B cell (primary cell): ENCODE measurements at regions not wholly inside any gene's neighbourhood (a gene's known extent, or its start where the extent isn't known, plus 50 kb on each side); places are given as distances from the start of the nearest gene placed in this dataset.

Experiments
- ATAC-seq: fragments of 200-7000 bp; cut with Tn5 transposase; one replicate; pipeline ENCODE4 v1.10.0; 2021; ENCODE audit warnings: low read depth, mild to moderate bottlenecking, moderate number of reproducible peaks, moderate library complexity
- CTCF ChIA-PET: fragments of 350-600 bp; sonication (Branson Sonifier 250); formaldehyde crosslinking; loops from one replicate; lab custom pipeline; 2021; ENCODE audit warnings: antibody characterized with exemption, inconsistent platforms; lab: Charles Lee
- POLR2A ChIA-PET: fragments of 350-600 bp; sonication (Branson Sonifier 250); formaldehyde crosslinking; loops from one replicate; lab custom pipeline; 2021; ENCODE audit warnings: antibody characterized with exemption; lab: Charles Lee
- DNase-seq: peaks from one replicate; pipeline ENCODE4 v3.0.0; 2013
- H2AFZ ChIP-seq: 2 replicates; pipeline ENCODE4 v1.6.1; 2012; ENCODE audit warnings: mild to moderate bottlenecking, low read depth, low read length; ENCODE audit not compliant: insufficient read depth, poor library complexity, severe bottlenecking
- H3K27ac ChIP-seq, 2 donors: 1 replicate in 1 of 2; 2 replicates in 1 of 2; pipeline ENCODE4 v1.5.1; 2012 to 2013; ENCODE audit warnings: low read length in 2 of 2, mild to moderate bottlenecking in 2 of 2, moderate library complexity in 1 of 2
- H3K27me3 ChIP-seq, 4 experiments: fragments of 200-600 bp in 1 of 4; sonication (generic) in 1 of 4; replicated peaks in 1 of 4; 1 replicate in 2 of 4; 2 replicates in 2 of 4; pipeline versions ENCODE4 v1.6.1 to v1.7.0; 2013 to 2016; ENCODE audit warnings: low read length in 3 of 4, mild to moderate bottlenecking in 2 of 4, mixed read lengths in 1 of 4, moderate library complexity in 1 of 4; ENCODE audit not compliant: insufficient read depth in 4 of 4, control insufficient read depth in 3 of 4; ENCODE audit errors: control extremely low read depth in 1 of 4
- H3K36me3 ChIP-seq, 2 experiments: replicated peaks in 1 of 2; 1 replicate in 1 of 2; 2 replicates in 1 of 2; pipeline versions ENCODE4 v1.6.1 to v1.7.1; 2013; ENCODE audit warnings: low read length in 1 of 2; ENCODE audit not compliant: insufficient read depth in 2 of 2, control insufficient read depth in 1 of 2; ENCODE audit errors: control extremely low read depth in 1 of 2, extremely low read depth in 1 of 2
- H3K4me1 ChIP-seq, 2 donors: fragments of 200-600 bp in 1 of 2; sonication (generic) in 1 of 2; 1 replicate in 1 of 2; 2 replicates in 1 of 2; pipeline versions ENCODE4 v1.5.1 to v1.6.1; 2013 to 2017; ENCODE audit warnings: low read length in 2 of 2; ENCODE audit not compliant: control insufficient read depth in 2 of 2, insufficient read depth in 2 of 2
- H3K4me2 ChIP-seq: replicated peaks from 2 replicates; pipeline ENCODE3; 2012; ENCODE audit warnings: mild to moderate bottlenecking, low read depth, low read length; ENCODE audit not compliant: poor library complexity, severe bottlenecking
- H3K4me3 ChIP-seq, 5 experiments: fragments of 200-600 bp in 1 of 5; sonication (generic) in 1 of 5; 1 replicate in 3 of 5; 2 replicates in 2 of 5; pipeline versions ENCODE4 v1.5.1 to v1.7.0; 2011 to 2016; ENCODE audit warnings: low read length in 4 of 5, mild to moderate bottlenecking in 4 of 5, low read depth in 2 of 5, control low read depth in 1 of 5, moderate library complexity in 1 of 5; ENCODE audit not compliant: insufficient read depth in 1 of 5; ENCODE audit errors: control extremely low read depth in 1 of 5, extremely low read depth in 1 of 5
- H3K79me2 ChIP-seq: fragments of 200-600 bp; sonication (generic); one replicate; pipeline ENCODE4 v1.6.0; 2016; ENCODE audit warnings: low read length; ENCODE audit not compliant: control insufficient read depth, insufficient read depth
- H3K9ac ChIP-seq: fragments of 200-600 bp; sonication (generic); 2 replicates; pipeline ENCODE4 v1.6.1; 2017; ENCODE audit warnings: mild to moderate bottlenecking, low read length, moderate library complexity
- H3K9me3 ChIP-seq, 3 donors: one replicate each; pipeline versions ENCODE4 v1.6.1 to v1.7.1; 2013; ENCODE audit warnings: low read length in 2 of 3; ENCODE audit not compliant: control insufficient read depth in 2 of 3, insufficient read depth in 1 of 3; ENCODE audit errors: control extremely low read depth in 1 of 3
- H4K20me1 ChIP-seq: 2 replicates; pipeline ENCODE4 v1.6.0; 2012; ENCODE audit warnings: mild to moderate bottlenecking, low read length; ENCODE audit not compliant: insufficient read depth, control insufficient read depth, poor library complexity, severe bottlenecking
- H3K27ac Mint-ChIP-seq: one replicate; pipeline ENCODE4 v1.8.0; 2021; ENCODE audit warnings: mixed read lengths
- H3K27me3 Mint-ChIP-seq: one replicate; pipeline ENCODE4 v1.8.0; 2021; ENCODE audit warnings: mixed read lengths
- H3K4me1 Mint-ChIP-seq: one replicate; pipeline ENCODE4 v1.8.0; 2021; ENCODE audit warnings: mixed read lengths
- H3K4me3 Mint-ChIP-seq: one replicate; pipeline ENCODE4 v1.8.0; 2021; ENCODE audit warnings: mixed read lengths
- H3K9me3 Mint-ChIP-seq: one replicate; pipeline ENCODE4 v1.8.0; 2022; ENCODE audit warnings: mixed read lengths; ENCODE audit not compliant: insufficient read depth
- EZH2 ChIP-seq: IDR thresholded peaks from 2 replicates; pipeline ENCODE4 v1.6.1; 2012; ENCODE audit warnings: borderline replicate concordance, low read depth, mild to moderate bottlenecking, moderate library complexity, low read length; ENCODE audit not compliant: insufficient read depth, poor library complexity, severe bottlenecking
- WGBS: methylation state at CpG from one replicate; pipeline ENCODE4 v1.1.5; 2013; ENCODE audit warnings: missing lambda C conversion rate; ENCODE audit not compliant: insufficient coverage; 5-methylcytosine and 5-hydroxymethylcytosine counted together
- intact Hi-C: fragments of 100-400 bp; cut with micrococcal nuclease; formaldehyde crosslinking; loops from one replicate; pipeline ENCODE4 v1.10.0; 2022
- TF ChIP-seq, protein P1 (sequence below): fragments of 200-600 bp; IDR thresholded peaks from one replicate; pipeline ENCODE4 v1.8.0; 2022; ENCODE audit warnings: antibody characterized with exemption, mild to moderate bottlenecking

DNA sequence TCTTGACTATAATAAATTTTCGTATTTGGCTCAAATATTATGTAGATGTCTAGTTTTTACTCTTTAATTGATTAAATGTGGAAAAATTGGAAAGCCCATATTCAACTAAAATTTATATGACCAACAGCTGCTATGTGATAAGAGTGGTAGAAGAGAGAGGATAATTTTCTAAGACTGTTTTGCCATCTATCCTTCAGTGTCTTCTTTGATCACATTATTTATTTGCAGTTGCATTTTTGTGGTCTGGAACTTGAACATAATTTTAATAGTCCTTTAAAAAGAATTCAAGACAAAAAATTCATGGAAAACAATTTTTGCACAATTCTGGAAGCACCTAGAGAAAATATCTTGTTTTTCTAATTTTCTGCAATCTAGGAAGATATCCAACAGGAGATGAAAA lies 213.3 kb upstream of the THBS1 start:
- CTCF ChIA-PET = no interaction called here
- no peaks in the 10 kb centered on the region for H3K27me3 ChIP-seq
- no peak overlapping the region for H3K27ac Mint-ChIP-seq
- H3K4me2 ChIP-seq = no peak overlapping the region
- H3K79me2 ChIP-seq = no peaks in the 10 kb centered on the region
- no peak overlapping the region for H3K27ac ChIP-seq
- H3K9me3 Mint-ChIP-seq = peaks cover 6% of the 10 kb centered on the region
- no peaks in the 10 kb centered on the region for H3K36me3 ChIP-seq
- peaks cover 2% of the 10 kb centered on the region for H3K27me3 Mint-ChIP-seq
- H3K4me1 ChIP-seq = no peaks in the 10 kb centered on the region
- POLR2A ChIA-PET = no interaction called here
- no peak for DNase-seq
- H3K9ac ChIP-seq = no peak overlapping the region
- ATAC-seq = no peak
- no peaks in the 10 kb centered on the region for H4K20me1 ChIP-seq
- intact Hi-C loops = no loop called here
- no peaks in the 10 kb centered on the region for H3K4me1 Mint-ChIP-seq
- no peak overlapping the region for H3K4me3 Mint-ChIP-seq
- no peak overlapping the region for H2AFZ ChIP-seq
- peaks cover 0 to 13% (median 0%) of the 10 kb centered on the region in 3 donors for H3K9me3 ChIP-seq
- no CpG with 5 or more reads among the region's 1 CpG for WGBS
- TF ChIP-seq, protein P1, sequence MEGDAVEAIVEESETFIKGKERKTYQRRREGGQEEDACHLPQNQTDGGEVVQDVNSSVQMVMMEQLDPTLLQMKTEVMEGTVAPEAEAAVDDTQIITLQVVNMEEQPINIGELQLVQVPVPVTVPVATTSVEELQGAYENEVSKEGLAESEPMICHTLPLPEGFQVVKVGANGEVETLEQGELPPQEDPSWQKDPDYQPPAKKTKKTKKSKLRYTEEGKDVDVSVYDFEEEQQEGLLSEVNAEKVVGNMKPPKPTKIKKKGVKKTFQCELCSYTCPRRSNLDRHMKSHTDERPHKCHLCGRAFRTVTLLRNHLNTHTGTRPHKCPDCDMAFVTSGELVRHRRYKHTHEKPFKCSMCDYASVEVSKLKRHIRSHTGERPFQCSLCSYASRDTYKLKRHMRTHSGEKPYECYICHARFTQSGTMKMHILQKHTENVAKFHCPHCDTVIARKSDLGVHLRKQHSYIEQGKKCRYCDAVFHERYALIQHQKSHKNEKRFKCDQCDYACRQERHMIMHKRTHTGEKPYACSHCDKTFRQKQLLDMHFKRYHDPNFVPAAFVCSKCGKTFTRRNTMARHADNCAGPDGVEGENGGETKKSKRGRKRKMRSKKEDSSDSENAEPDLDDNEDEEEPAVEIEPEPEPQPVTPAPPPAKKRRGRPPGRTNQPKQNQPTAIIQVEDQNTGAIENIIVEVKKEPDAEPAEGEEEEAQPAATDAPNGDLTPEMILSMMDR = no peak
- TF ChIP-seq EZH2 = no peak
- no peak overlapping the region for H3K4me3 ChIP-seq

DNA sequence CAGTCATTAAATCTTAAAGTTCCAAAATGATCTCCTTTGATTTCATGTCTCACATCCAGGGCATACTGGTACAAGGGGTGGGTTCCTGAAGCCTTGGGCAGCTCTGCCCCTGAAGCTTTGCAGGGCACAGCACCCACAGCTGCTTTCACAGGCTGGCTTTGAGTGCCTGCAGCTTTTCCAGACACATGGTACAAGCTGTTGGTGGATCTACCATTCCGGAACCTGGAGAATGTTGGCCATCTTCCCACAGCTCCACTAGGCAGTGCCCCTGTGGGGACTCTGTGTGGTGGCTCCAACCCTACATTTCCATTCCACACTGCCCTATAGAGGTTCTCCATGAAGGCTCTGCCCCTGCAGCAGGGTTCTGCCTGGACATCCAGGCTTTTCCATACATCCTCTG lies 211.1 kb upstream of the THBS1 start:
- no peaks in the 10 kb centered on the region for H3K4me1 Mint-ChIP-seq
- Histone ChIP-seq H2AFZ (no peak overlapping the region), H3K36me3 (no peaks in the 10 kb centered on the region), H3K27me3 (peaks cover 0 to 3% (median 0%) of the 10 kb centered on the region in 4 experiments), H3K9me3 (peaks cover 0 to 13% (median 0%) of the 10 kb centered on the region in 3 donors), H3K9ac (no peak overlapping the region), H3K4me3 (no peak overlapping the region), H3K4me1 (no peaks in the 10 kb centered on the region), H3K4me2 (no peak overlapping the region), H4K20me1 (no peaks in the 10 kb centered on the region), H3K79me2 (no peaks in the 10 kb centered on the region), H3K27ac (no peak overlapping the region)
- peaks cover 6% of the 10 kb centered on the region for H3K9me3 Mint-ChIP-seq
- intact Hi-C loops = no loop called here
- TF ChIP-seq EZH2 = no peak
- TF ChIP-seq, protein P1 = no peak
- no peak for ATAC-seq
- H3K4me3 Mint-ChIP-seq = no peak overlapping the region
- no peak for DNase-seq
- no peak overlapping the region for H3K27ac Mint-ChIP-seq
- H3K27me3 Mint-ChIP-seq = no peaks in the 10 kb centered on the region
- CTCF ChIA-PET = no interaction called here
- POLR2A ChIA-PET = no interaction called here
- whole genome bisulfite sequencing = 94% methylated on average over 1 of the region's 1 CpG
